Sciatic nerve (tissue), 2 donors: ENCODE measurements at regions not wholly inside any gene's neighbourhood (a gene's known extent, or its start where the extent isn't known, plus 50 kb on each side); places are given as distances from the start of the nearest gene placed in this dataset.
"Not testable (repeated sequence)": the region's sequence is repeated elsewhere in the genome, so short reads cannot be mapped to it uniquely, and the experiment has no call there.

Experiments used
- ATAC-seq: fragments of 200-7000 bp; cut with Tn5 transposase; one replicate; pipeline ENCODE4 v1.9.1; 2020; ENCODE audit warnings: mild to moderate bottlenecking, moderate library complexity
- DNase-seq: peaks from one replicate; pipeline ENCODE4 v3.0.0-alpha.2; 2020; ENCODE audit warnings: low spot score
- intact Hi-C: fragments of 100-400 bp; cut with DNase I; formaldehyde crosslinking; loops from one replicate; pipeline ENCODE4 v1.14.2; 2022
- donor health status: DM: no; HTN: no; CAD: no.
- donor health status: DM: no; HTN: no; CAD: no.

DNA sequence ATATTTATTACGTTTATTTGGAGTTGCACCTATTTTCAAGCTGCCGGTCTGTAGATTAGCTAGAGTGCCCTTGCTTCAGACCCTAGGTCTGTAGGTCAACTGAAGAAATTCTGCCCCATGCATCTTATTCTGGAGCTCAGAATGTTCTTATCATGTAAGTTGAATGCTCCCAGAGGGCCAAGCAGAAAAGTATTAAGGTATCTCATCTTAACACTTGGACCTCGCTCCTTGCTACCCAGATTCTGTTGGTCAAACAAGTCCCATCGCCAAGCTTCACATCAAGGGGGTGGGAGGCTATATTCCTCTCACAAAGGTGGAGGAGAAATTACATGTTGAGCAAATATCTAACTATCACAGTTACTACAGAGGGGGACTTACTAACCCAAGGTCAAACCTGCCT, 187.7 kb downstream of the C1orf94 start:
- intact Hi-C loops = no loop called here
- no peak for ATAC-seq
- no peak for DNase-seq

DNA sequence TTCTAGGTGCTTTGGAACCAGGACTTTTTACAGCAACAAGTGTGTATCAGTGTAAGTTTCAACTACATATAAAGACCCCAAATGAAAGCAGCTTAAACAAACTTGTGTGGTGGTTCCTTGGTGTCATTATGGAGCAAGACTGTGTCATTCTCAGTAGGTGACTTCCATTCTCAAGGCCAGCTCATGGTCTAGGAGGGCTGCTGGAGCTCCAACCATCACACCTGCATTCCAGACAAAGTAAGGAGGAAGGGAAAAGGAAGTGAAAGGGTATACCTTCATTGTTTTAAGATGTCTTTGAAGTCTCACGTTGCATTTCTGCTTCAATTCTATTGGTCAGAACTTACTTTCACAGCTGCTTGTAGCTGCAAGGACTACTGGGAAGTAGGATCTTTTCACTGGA, 188.6 kb downstream of the C1orf94 start:
- intact Hi-C loops = no loop called here
- ATAC-seq (no peak), DNase-seq (no peak)

DNA sequence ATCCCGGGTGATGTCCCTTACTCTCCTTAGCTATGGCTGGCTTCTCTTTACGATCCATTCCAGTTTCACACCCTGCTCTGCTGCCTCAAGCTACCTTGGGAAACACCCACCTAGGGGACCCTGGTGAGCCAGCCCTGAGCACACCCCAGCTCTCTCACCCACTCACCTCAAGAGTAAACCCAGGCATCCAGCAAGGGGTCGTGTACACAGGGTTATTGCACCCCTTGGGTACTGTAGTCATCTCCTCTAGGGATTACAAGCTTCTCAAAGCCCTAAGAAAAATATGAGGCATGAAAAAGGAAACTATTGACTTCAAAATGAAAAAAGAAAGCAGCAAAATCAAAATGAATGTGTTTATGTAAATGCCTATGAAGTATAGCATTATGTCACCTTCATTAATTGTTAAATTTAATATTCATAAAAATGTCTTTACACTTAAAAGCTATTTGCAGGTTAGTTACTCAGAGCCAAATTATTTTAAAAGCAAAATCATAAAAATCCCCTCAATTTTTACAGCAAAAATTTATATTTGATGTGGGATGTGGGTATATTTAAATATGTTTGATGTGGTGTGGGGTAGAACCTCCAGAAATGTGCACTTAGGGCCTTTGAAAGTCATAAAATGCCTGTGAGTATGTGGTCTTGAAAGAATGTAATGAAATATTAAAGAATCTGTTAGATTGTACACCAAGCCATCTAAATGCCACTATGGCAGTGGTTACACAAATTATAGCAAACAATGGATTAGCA, 190.3 kb downstream of the C1orf94 start:
- no peak for DNase-seq
- intact Hi-C loops = no loop called here
- ATAC-seq = no peak

DNA sequence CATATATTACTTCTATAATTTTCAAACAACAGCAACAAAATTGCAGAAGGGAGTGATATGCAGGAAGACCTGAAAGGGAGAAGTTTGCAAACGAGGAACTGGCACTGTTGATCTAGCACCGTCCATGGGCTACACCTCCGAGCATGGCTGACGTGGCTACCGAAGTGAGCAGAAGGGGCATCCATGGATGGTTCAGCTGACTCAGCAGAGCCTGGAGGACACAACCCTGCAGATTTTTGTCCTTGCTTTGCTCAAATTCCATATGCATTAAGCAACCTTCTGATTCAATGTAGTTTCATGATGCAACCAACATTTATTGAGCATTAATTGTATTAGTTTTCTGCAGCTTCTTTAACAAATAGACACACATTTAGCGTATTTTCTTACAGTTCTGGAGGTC, 191.2 kb downstream of the C1orf94 start:
- intact Hi-C loops = no loop called here
- ATAC-seq = no peak
- DNase-seq = no peak

DNA sequence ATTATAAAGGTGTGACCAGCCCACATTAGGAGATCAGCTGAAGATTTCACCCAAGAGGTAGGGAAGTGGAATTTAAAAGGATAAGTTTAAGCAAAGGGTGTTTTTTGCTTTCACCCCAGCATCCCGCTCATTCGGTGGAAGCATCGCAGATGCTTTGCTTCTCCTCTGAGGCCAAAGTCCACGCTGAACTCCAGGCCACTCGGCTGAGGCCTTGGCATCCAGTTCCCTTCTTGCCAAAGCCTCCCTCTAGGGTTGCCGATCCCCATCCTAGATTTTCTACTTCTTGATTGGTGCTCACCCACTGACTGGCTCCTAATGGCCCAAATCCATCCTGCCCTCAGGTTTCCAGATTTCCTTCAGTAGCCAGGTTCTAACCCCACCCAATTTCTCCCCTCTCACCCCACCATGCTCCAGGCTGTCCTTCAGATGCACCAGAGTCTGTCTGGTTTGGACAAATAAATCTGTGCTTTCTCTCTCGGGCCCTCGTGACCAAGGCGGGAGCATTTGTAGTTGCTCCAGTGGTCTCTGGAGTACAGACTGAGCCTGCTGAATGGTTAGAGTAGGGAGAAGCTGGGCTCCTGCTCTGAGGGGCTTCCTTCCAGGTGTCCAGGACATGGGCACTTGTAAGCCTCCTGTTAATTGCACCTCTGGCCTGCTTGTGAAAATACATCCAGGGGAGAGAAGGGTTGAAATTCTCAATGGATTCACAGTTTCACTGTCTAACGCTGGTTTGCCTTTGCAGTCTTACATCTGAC, 193.2 kb downstream of the C1orf94 start:
- intact Hi-C loops = no loop called here
- ATAC-seq = no peak
- no peak for DNase-seq

DNA sequence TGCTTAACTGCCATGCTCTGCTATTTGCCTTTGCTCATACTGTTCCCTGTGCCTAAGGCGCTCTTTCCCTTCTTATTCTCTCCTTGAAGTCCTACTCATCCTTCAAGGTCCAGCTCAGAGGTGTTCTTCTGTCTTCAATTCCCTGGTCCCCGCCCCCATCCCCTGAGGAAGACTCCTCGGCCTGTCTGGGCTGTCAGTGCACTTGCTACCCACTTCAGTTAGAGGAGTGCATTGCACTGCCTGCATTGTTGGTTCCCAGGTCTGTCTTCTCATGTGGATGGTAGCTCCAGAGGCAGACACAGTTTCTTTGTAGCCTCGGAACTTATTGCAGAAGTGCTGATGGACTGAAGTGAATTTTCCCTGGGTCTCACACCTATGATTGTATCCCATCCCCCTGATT, 194.0 kb downstream of the C1orf94 start:
- DNase-seq (no peak), ATAC-seq (no peak)
- intact Hi-C loops = no loop called here

DNA sequence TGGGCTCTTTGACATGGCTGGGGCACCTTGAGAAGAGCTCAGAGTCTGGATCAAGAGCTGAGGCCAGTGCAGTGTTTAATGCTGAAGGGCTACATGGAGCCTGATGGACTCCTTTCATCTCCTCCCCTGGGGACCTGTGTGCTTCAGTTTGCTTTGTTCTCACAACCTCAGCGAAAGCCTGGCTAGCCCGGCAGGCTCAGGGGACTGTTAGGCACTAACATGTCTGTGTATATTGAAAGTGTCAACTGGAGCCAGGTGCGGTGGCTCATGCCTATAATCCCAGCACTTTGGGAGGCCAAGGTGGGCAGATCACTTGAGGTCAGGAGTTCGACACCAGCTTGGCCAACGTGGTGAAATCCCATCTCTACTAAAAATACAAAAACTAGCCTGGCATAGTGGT, 194.5 kb downstream of the C1orf94 start:
- DNase-seq, ATAC-seq, intact Hi-C loops: not testable (repeated sequence)

DNA sequence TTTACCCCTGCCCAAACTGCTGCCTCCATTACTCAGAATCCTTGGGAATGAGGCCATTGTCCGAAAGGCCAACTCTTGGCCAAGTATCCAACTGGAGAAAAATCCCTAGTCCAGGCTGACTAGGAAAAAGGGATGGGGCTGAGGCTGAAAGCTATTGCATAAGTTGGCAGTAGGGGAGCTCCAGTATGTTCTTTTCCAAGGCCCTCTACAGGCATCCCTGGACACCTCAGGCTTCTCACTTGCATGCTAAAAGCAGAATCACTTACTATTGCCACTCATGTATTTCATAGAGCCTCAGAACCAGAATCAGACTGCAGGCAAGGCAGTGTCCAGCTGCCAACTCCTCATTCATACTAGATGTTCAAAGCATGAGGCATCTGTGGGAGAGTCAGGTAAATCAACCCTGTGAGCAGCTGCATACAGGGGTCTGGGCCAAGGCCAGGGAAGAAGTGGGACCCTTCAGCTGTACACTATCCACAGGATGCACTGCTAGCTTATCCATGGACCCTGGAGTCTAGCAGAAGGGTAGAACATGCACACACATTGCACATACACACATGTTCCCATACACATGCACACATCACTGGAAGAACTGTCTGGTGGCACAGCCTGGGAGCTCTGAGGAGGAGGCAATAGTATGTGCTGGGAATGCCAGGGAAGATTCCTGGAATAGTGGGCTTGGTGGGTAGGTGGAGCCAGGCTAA, 195.3 kb downstream of the C1orf94 start:
- intact Hi-C loops = no loop called here
- ATAC-seq (no peak), DNase-seq (no peak)

DNA sequence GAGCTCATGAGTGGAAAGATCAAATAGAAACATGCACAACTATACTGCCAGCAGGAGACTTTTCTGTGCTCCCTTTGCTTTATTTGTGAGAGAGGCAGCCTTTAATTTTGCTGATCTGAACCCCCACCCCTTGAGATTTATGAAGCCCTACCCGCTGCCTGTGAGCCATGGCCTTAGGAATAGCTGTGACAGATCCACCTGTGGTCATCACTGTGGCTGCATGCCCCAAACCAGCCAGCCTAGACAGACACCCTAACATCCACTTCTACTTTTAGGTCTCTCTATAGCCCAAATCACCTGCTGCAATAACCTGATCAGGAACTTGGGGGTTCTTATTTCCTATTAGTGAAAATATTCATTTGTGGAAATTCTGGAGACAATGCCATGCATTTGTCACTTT, 196.2 kb downstream of the C1orf94 start:
- ATAC-seq = no peak
- intact Hi-C loops = no loop called here

DNA sequence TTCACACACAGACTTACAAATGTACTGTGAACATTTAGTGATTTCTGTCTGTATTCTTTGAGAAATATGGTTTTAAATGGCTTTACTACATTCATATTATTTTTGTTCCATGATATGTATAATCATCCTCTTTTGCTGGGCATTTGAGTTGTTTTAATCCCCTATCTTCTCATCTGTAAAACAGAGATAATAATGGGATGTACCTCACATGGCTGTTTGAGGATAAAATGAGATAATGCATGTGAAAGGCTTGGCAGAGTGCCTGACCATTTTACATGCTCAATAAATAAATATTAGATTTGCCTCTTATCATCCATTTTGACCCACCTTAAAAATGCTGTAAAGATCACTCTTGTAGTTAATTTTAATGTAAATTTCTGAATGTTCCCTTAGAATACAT, 197.2 kb downstream of the C1orf94 start:
- DNase-seq = no peak
- no peak for ATAC-seq
- intact Hi-C loops = no loop called here

More for the DNA sequence above, 196.2 kb downstream of the C1orf94 start:
- DNase-seq = no peak

DNA sequence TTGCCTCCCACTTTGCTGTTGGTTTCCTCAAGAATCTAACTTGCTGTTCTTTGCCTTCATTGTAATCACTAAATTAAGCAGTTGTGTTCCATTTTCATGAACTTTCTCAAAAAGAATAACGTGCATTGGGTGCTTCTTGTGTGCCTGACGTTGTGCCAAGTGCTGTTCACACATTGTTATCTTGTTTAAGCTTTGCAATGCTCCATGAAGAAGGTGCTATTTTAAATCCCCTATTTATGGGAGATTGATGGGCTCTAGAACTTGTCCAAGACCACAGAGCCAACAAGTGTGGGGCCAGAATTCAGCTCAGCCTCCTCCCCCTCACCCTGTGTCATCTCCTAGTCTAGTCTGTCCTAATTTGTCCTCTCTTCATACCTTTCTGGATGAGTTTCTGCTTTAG, 199.8 kb downstream of the C1orf94 start:
- intact Hi-C loops = no loop called here
- no peak for DNase-seq
- ATAC-seq = no peak

DNA sequence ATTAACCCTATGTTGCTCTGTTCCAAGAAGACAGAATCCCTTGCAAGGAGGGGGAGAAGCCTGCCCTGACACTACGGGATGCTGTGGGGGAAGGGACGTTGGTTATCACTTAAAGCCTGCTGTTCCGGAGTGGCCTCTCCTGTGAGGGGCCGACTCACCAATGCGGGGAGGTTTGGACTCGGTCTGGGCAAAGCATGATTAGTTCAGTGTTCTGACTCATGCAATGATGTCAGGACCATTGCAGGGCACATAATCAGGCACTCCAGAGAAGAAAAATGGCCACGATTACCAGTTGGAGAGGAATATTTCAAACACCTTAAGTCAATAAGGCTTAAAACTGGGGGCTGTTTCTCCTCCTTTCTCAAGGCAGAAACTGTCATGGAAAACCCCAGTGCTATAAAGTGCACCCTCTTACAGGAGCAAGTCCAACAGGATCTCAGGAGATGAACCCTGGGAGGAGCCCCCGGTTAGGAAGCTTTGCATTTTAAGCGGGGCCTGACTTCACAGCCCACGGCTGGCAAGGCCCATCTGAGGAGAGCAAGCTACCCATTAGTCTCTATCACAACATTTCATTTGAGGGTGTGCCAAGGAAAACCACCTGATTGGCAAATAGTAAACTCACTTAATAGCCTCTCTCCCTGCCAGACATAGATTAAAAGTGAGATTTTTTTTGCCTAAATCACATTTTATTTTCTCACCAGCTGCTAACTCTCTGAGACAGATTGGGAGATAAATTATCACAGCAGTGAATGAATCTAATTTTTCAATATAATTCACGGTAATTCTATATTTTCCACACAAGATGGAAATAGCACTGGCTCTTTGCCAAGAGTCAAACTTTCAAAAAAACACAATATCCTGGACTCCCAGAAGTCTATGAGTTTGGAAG, 202.5 kb downstream of the C1orf94 start:
- intact Hi-C loops = no loop called here
- ATAC-seq (no peak), DNase-seq (no peak)

DNA sequence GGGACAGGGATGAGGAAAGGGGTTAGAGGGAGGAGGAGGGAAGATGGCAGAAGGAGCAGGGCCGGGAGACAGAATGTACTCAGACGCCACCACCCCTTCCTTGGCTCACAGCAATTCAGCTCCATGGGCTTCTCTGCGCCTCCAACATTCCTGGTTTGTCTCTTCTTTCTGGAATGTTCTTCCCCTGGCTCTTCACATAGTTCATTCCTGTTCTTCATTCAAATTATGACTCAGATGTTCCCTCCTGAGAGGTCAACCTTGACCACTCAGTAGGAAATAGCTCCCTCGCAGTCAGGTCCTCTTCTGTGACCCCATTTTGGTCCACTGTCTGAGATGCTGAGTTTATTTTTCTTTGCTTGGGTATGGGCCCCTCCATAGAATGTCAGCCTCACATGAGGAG, 203.2 kb downstream of the C1orf94 start:
- DNase-seq (no peak), ATAC-seq (no peak)
- intact Hi-C loops = no loop called here

DNA sequence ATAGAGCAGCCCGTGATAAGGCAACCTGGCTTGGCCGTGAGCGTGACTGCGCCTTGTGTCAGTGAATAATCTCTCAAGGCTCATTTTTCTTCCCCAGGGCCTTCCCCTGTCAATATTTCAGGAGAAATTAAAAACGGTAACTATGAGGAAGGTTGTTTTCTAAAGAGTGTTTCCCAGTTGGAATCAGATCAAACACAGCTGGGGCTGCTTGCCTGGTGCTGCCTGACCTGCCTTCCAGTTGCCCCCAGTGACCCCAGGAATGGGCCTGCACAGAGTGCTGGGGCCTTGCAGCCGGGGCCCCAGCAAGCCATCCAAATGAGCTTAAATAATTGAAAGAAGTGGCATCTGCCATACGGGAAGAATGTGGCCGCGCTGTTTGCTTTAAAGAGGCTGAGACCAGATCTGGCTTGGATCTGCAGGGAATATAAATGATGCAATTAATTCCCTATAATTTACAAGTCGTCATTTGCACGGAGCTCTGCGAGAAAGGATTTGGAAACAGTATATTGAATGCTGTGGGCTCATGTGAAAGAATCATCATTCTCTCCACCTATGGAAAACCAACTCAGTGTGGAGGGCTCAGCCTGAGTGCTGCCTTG, 203.9 kb downstream of the C1orf94 start:
- ATAC-seq (no peak), DNase-seq (no peak)
- intact Hi-C loops = no loop called here

DNA sequence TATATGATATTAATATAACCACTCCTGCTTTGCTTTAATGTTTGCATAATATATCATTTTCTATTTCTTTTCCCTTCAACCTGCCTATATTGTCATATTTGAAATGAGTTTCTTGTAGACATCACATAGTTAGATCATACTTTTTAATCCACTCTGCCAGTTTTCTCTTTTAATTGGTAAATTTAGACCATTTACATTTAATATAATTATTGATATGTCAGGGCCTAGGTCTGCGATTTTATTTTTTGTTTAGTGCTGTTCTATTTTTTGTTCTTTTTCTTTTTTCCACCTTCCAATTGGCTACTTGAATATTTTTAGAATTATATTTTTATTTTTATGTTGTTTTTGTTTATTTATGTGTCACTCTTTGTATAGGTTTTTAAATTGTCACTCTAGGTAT, 213.3 kb downstream of the C1orf94 start:
- intact Hi-C loops = no loop called here
- ATAC-seq (no peak), DNase-seq (no peak)

DNA sequence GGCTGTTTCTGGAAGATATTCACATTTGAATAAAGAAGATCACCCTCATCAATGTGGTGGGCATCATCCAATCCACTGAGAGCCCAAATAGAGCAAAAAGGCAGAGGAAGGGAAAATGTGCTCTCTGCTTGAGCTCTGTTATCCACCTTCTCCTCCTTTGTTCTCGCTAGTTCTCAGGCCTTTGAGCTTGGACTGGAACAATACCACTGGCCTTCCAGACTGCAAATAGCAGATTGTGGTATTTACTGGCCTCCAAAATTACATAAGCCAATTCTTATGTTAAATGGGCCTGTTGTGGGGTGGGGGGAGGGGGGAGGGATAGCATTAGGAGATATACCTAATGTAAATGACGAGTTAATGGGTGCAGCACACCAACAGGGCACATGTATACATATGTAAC, 219.3 kb downstream of the C1orf94 start:
- intact Hi-C loops = no loop called here
- no peak for ATAC-seq
- no peak for DNase-seq

DNA sequence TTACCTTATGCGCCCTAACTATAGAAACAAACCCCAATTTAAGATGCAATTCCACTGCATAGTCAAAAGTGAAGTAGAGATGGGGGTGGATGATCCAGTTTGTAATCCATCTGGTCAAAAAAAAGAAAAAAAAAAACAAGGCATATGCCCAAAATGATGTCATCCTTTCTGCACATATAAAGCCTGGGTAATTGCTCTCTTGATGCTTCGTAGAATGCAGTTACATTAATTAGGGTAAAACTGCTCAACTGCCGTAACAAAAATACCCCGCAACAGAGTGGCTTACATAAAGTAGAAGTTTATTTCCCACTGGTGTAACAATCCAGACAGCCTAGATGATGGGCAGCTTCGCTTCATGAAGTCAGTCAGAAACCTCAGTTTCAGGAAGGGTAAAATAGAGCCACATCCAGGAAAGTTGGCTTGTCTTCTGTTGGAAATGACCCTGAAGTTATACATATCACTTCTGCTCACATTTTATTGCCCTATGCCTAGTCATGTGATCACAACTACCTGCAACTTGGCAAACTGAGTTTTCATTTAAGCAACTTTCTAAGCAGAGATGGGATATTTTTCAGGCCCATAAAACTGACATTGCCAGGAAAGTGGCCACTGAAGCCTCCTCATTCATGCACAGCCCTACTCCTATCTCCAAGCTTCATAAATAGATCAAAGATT, 221.7 kb downstream of the C1orf94 start:
- DNase-seq (no peak), ATAC-seq (no peak)
- intact Hi-C loops = no loop called here

DNA sequence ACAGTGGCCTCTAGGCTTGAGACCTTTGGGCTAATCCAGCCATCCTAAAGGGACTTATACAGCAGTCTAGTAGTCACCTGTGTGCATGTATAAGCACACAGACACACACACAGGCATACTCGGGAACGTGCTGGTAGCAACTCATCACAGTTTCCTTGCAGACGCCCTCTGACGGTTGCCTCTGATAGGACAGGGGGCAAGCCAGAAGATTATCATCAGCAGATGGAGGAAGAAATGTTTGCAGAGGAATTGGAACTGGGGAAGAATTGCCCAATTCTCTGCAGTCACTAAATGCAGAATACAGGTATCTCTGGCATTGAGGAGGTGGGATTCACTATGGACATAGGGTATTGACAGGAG, 222.2 kb downstream of the C1orf94 start:
- intact Hi-C loops = no loop called here
- no peak for ATAC-seq

More for the DNA sequence above, 222.2 kb downstream of the C1orf94 start:
- DNase-seq = no peak
